ENCODE measurements at regions not wholly inside any gene's neighbourhood (a gene's known extent, or its start where the extent isn't known, plus 50 kb on each side); places are given as distances from the start of the nearest gene placed in this dataset.

DNA sequence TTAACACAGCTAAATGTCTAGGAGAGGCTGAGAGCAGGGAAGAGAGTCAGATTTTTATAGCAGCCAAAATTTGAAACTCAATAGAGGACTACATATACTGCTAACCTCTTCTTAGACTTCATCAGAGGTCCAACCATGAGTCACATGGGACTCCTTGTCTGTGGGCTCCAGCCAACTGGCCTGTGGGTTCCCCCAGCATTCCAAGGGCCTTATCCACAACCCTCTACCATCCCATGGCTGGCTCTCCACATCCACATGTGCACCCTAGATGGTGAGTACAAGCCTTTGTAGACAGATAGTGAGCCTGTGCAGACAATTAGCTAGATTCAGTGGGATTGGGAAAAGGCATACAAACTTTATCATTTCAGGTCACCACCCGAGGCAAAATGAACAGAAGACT lies 901.9 kb upstream of the ZEB2 start:
- intact Hi-C loops (cut with DNase I) = no loop called here
- Histone ChIP-seq H3K9me3 (ENCODE audit: control insufficient read depth in 2 of 3, insufficient read depth in 1 of 3, low read length in 3 of 3) (no peaks in the 10 kb centered on the region), H3K4me1 (ENCODE audit: control insufficient read depth in 2 of 3, insufficient read depth in 2 of 3, low read depth in 1 of 3, low read length in 3 of 3) (no peaks in the 10 kb centered on the region), H3K4me3 (ENCODE audit: low read length in 3 of 3) (no peak overlapping the region), H3K36me3 (ENCODE audit: control insufficient read depth in 2 of 3, insufficient read depth in 3 of 3, low read length in 3 of 3) (no peaks in the 10 kb centered on the region), H3K27me3 (ENCODE audit: control insufficient read depth, insufficient read depth, low read length) (no peaks in the 10 kb centered on the region), H3K27ac (ENCODE audit: low read depth in 2 of 2, low read length in 2 of 2) (no peak overlapping the region), H3K9ac (ENCODE audit: low read length in 3 of 3) (no peak overlapping the region)
- DNase-seq (no peak), FAIRE-seq (no peak)
- TF ChIP-seq, protein P1, sequence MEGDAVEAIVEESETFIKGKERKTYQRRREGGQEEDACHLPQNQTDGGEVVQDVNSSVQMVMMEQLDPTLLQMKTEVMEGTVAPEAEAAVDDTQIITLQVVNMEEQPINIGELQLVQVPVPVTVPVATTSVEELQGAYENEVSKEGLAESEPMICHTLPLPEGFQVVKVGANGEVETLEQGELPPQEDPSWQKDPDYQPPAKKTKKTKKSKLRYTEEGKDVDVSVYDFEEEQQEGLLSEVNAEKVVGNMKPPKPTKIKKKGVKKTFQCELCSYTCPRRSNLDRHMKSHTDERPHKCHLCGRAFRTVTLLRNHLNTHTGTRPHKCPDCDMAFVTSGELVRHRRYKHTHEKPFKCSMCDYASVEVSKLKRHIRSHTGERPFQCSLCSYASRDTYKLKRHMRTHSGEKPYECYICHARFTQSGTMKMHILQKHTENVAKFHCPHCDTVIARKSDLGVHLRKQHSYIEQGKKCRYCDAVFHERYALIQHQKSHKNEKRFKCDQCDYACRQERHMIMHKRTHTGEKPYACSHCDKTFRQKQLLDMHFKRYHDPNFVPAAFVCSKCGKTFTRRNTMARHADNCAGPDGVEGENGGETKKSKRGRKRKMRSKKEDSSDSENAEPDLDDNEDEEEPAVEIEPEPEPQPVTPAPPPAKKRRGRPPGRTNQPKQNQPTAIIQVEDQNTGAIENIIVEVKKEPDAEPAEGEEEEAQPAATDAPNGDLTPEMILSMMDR (IDR thresholded peaks at IDR 0.05; ENCODE audit: borderline replicate concordance, extremely low read depth, insufficient read depth) = no peak

DNA sequence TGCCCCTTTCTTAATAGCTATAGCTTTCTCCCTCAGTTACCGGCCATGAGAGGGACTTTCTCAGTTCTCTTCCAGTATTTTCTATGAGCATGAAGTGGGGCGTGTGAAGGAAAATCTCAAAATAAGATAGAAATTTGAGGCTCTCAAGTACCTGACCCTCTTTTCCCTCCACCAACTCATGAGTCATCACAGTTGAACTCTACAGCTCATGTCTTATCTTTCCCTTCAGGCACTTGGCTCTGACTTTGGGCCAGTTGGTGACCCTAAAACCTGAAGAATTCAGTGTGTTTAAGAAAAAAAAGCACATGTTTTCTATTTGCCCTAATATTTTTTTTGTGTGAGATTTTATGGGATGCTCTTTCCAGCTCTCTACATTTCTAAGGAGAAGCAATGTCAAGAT lies 896.7 kb upstream of the ZEB2 start:
- H3K4me3 ChIP-seq (ENCODE audit: low read length in 3 of 3) = no peak overlapping the region
- DNase-seq (no peak), FAIRE-seq (no peak)
- intact Hi-C loops (cut with DNase I) = no loop called here
- no peak overlapping the region for H3K9ac ChIP-seq (ENCODE audit: low read length in 3 of 3)
- no peaks in the 10 kb centered on the region for H3K9me3 ChIP-seq (ENCODE audit: control insufficient read depth in 2 of 3, insufficient read depth in 1 of 3, low read length in 3 of 3)
- H3K4me1 ChIP-seq (ENCODE audit: control insufficient read depth in 2 of 3, insufficient read depth in 2 of 3, low read depth in 1 of 3, low read length in 3 of 3) = no peaks in the 10 kb centered on the region
- H3K36me3 ChIP-seq (ENCODE audit: control insufficient read depth in 2 of 3, insufficient read depth in 3 of 3, low read length in 3 of 3) = no peaks in the 10 kb centered on the region
- TF ChIP-seq, protein P1 (IDR thresholded peaks at IDR 0.05; ENCODE audit: borderline replicate concordance, extremely low read depth, insufficient read depth) = no peak
- no peaks in the 10 kb centered on the region for H3K27me3 ChIP-seq (ENCODE audit: control insufficient read depth, insufficient read depth, low read length)
- no peak overlapping the region for H3K27ac ChIP-seq (ENCODE audit: low read depth in 2 of 2, low read length in 2 of 2)

DNA sequence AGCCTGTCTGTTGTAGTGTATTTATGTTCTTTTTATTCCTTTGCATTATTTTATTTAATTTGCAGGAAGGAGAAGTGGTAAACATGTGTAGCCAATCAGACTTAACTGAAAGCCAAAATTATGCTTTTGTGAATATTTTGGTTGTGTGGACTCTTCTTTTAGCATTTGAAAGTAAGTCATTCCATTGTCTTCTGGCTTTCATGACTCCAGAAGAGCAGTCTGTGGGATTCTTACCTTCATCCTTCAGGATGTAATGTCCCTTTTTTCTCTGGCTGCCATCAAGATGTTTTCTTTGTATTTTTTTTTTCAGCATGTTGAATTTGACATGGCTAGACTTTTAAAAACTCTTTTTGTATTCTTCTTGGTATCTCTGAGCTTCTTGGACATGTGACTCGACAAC lies 895.2 kb upstream of the ZEB2 start:
- TF ChIP-seq, protein P1 (IDR thresholded peaks at IDR 0.05; ENCODE audit: borderline replicate concordance, extremely low read depth, insufficient read depth) = no peak
- DNase-seq (no peak), FAIRE-seq (no peak)
- Histone ChIP-seq H3K27ac (ENCODE audit: low read depth in 2 of 2, low read length in 2 of 2) (no peak overlapping the region), H3K9me3 (ENCODE audit: control insufficient read depth in 2 of 3, insufficient read depth in 1 of 3, low read length in 3 of 3) (no peaks in the 10 kb centered on the region), H3K36me3 (ENCODE audit: control insufficient read depth in 2 of 3, insufficient read depth in 3 of 3, low read length in 3 of 3) (no peaks in the 10 kb centered on the region), H3K4me1 (ENCODE audit: control insufficient read depth in 2 of 3, insufficient read depth in 2 of 3, low read depth in 1 of 3, low read length in 3 of 3) (no peaks in the 10 kb centered on the region), H3K27me3 (ENCODE audit: control insufficient read depth, insufficient read depth, low read length) (no peaks in the 10 kb centered on the region), H3K9ac (ENCODE audit: low read length in 3 of 3) (no peak overlapping the region), H3K4me3 (ENCODE audit: low read length in 3 of 3) (no peak overlapping the region)
- intact Hi-C loops (cut with DNase I) = no loop called here

DNA sequence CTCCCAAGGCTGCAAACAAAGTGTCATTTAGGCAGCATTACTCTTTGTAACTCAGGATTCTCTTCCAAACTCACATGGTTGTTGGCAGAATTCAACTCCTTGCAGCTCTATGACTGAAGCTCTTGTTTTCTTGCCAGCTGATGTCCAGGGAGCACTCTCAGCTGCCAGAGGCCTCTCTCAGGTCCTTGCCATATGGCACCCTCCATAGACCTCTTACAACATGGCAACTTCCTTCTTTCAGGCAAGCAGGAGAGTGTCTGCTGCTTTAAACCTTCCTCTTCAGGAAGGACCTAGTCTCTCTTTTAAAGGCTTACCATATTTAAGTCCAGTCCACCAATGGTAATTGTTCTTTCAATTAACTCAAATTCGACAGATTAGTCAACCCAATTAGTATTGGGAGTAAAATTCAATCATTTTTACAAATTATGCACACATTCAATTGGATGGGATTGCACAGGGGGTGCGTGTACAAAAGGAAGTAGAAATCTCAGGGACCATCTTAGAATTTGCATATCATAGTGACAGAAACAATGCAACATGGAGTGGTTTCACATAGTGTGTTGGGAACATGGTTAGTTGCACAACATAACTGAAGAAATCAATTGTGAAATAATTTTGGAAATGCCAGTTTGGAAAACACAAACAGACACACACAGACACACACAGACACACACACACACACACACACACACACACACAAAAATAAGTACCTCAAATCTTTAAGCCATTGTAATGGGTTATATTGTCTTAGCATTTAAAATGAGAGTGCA lies 893.5 kb upstream of the ZEB2 start:
- TF ChIP-seq, protein P1 (IDR thresholded peaks at IDR 0.05; ENCODE audit: borderline replicate concordance, extremely low read depth, insufficient read depth) = no peak
- no peaks in the 10 kb centered on the region for H3K9me3 ChIP-seq (ENCODE audit: control insufficient read depth in 2 of 3, insufficient read depth in 1 of 3, low read length in 3 of 3)
- intact Hi-C loops (cut with DNase I) = no loop called here
- H3K27ac ChIP-seq (ENCODE audit: low read depth in 2 of 2, low read length in 2 of 2) = no peak overlapping the region
- no peak overlapping the region for H3K4me3 ChIP-seq (ENCODE audit: low read length in 3 of 3)
- no peaks in the 10 kb centered on the region for H3K4me1 ChIP-seq (ENCODE audit: control insufficient read depth in 2 of 3, insufficient read depth in 2 of 3, low read depth in 1 of 3, low read length in 3 of 3)
- FAIRE-seq (no peak), DNase-seq (no peak)
- H3K36me3 ChIP-seq (ENCODE audit: control insufficient read depth in 2 of 3, insufficient read depth in 3 of 3, low read length in 3 of 3) = no peaks in the 10 kb centered on the region
- no peak overlapping the region for H3K9ac ChIP-seq (ENCODE audit: low read length in 3 of 3)
- no peaks in the 10 kb centered on the region for H3K27me3 ChIP-seq (ENCODE audit: control insufficient read depth, insufficient read depth, low read length)

Measured in kidney (tissue), 13 donors.